HL-60 (cell line): ENCODE measurements at regions not wholly inside any gene's neighbourhood (a gene's known extent, or its start where the extent isn't known, plus 50 kb on each side); places are given as distances from the start of the nearest gene placed in this dataset.
"Not testable (repeated sequence)": the region's sequence is repeated elsewhere in the genome, so short reads cannot be mapped to it uniquely, and the experiment has no call there.

Source experiments
- DNase-seq, 2 experiments: peaks; one replicate each; pipeline ENCODE4 v3.0.0-alpha.2; 2010 to 2020; ENCODE audit warnings: low read depth in 1 of 2, low spot score in 1 of 2
- H3K27ac ChIP-seq: fragments of 250-450 bp; sonication (Bioruptor Pico); replicated peaks from 2 replicates; pipeline ENCODE4 v1.5.1; 2020; ENCODE audit warnings: mild to moderate bottlenecking, moderate library complexity
- H3K27me3 ChIP-seq: fragments of 250-450 bp; sonication (Bioruptor Pico); 2 replicates; pipeline ENCODE4 v1.5.1; 2021; ENCODE audit warnings: mild to moderate bottlenecking, moderate library complexity; ENCODE audit not compliant: insufficient read depth, poor library complexity, severe bottlenecking
- H3K4me3 ChIP-seq: replicated peaks from 2 replicates; pipeline ENCODE4 v1.5.1; 2011; ENCODE audit warnings: mild to moderate bottlenecking, control low read depth, low read length; ENCODE audit not compliant: insufficient read depth
- CTCF ChIP-seq: IDR thresholded peaks from one replicate; pipeline ENCODE4 v1.5.1; 2011; ENCODE audit warnings: low read length, control low read depth, inconsistent platforms; ENCODE audit not compliant: insufficient read depth
- GABPA ChIP-seq: IDR thresholded peaks from 2 replicates; pipeline ENCODE4 v1.6.1; 2012; ENCODE audit warnings: low read depth
- POLR2AphosphoS5 ChIP-seq: IDR thresholded peaks from 2 replicates; pipeline ENCODE4 v1.6.1; 2012; ENCODE audit warnings: low read depth
- REST ChIP-seq: IDR thresholded peaks from 2 replicates; pipeline ENCODE4 v1.6.1; 2012; ENCODE audit warnings: low read depth; ENCODE audit not compliant: insufficient replicate concordance
- SPI1 ChIP-seq: IDR thresholded peaks from 2 replicates; pipeline ENCODE4 v1.6.1; 2012; ENCODE audit warnings: low read depth, mild to moderate bottlenecking, borderline replicate concordance

GRCh38 chr3:147160984-147161383, 245.4 kb downstream of the ZIC4 start:
- Histone ChIP-seq H3K4me3 (no peak overlapping the region), H3K27ac (no peak overlapping the region), H3K27me3 (no peaks in the 10 kb centered on the region)
- TF ChIP-seq REST: no peak
- DNase-seq: no peak

GRCh38 chr3:147159141-147159540, 247.2 kb downstream of the ZIC4 start:
- TF ChIP-seq REST: no peak
- TF ChIP-seq GABPA: no peak
- TF ChIP-seq CTCF: no peak
- no peak for TF ChIP-seq SPI1
- no peak for TF ChIP-seq POLR2AphosphoS5
- no peaks in the 10 kb centered on the region for H3K27me3 ChIP-seq
- no peak for DNase-seq
- H3K4me3 ChIP-seq: no peak overlapping the region
- no peak overlapping the region for H3K27ac ChIP-seq

GRCh38 chr3:147157631-147158030, 248.7 kb downstream of the ZIC4 start:
- Histone ChIP-seq H3K27me3 (no peaks in the 10 kb centered on the region), H3K27ac (no peak overlapping the region), H3K4me3 (no peak overlapping the region)
- no peak for DNase-seq
- TF ChIP-seq GABPA (no peak), REST (no peak), SPI1 (no peak), POLR2AphosphoS5 (no peak)

GRCh38 chr3:147154988-147155387, 251.4 kb downstream of the ZIC4 start:
- not testable (repeated sequence) for H3K4me3 ChIP-seq, DNase-seq, H3K27me3 ChIP-seq, H3K27ac ChIP-seq

GRCh38 chr3:147153830-147154539, 252.4 kb downstream of the ZIC4 start:
- no peak for DNase-seq
- Histone ChIP-seq H3K27me3 (no peaks in the 10 kb centered on the region), H3K4me3 (no peak overlapping the region), H3K27ac (no peak overlapping the region)
- TF ChIP-seq REST (no peak), CTCF (no peak), SPI1 (no peak), GABPA (no peak), POLR2AphosphoS5 (no peak)
